Posterior cingulate gyrus (tissue), 11 donors: ENCODE measurements at regions not wholly inside any gene's neighbourhood (a gene's known extent, or its start where the extent isn't known, plus 50 kb on each side); places are given as distances from the start of the nearest gene placed in this dataset.

Experiments
- DNase-seq, 10 donors: peaks; one replicate each; pipeline versions ENCODE4 v3.0.0 to v3.0.0-alpha.2; 2020 to 2021; ENCODE audit warnings: mixed read lengths in 3 of 10
- intact Hi-C: fragments of 100-400 bp; cut with DNase I; formaldehyde crosslinking; loops from one replicate; pipeline ENCODE4 v1.15.1; 2023

DNA sequence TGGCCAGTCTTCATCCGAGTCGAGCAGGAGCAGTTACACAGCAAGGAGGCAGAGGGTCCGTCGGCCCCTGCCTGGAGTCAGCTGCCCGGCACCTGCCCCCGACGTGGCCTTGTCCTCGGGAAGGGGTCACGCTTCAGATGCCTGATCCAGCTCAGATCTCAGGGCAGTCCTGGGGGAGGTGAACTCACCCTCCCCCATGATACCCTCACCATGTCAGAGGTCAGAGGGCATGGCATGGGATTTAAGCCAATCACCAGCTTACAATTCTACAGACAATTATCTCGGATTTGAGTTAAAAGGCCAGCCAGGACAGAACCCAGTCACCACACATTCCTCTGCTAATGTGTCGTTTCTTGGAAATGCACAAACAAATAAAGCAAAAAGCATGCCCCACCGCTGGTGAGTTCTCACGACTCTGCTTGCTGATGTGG is 211.3 kb downstream of the FOXL1 start:
- intact Hi-C loops = no loop called here
- no peak for DNase-seq

DNA sequence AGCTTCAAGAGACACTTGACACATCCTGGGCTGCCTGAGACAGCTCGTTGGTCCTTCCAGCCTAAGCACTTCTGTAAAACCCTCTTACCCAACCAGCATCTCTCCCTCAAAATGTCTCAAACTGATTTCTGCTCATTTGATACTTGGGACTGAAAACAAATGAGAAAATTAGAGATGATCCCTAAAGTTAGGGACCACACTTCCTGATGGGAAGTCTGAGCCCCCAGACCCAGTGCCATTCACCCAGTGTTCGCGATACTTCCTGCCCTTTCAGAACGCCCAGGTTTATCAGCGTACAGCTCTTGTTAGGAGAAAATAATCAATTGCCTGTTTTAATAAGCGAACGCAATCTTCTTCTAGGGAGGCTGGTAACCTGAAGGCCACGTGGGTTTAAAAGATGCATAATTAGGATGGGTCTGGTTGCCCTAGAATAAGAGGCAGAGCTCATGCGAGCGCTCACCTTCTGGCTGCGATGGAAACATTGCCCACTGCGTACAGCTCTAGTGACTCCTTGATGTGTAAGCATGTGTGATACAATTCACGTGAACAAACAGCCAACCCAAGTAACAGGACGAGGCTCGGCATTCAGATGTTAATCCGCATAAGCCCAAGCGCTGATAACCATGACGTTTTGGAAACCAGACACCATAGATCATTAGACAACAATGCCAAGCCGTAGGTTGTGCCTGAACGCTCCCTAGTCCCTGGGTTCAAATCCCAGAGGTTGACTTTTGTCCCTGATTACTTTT is 213.1 kb downstream of the FOXL1 start:
- DNase-seq = no peak
- intact Hi-C loops = no loop called here

DNA sequence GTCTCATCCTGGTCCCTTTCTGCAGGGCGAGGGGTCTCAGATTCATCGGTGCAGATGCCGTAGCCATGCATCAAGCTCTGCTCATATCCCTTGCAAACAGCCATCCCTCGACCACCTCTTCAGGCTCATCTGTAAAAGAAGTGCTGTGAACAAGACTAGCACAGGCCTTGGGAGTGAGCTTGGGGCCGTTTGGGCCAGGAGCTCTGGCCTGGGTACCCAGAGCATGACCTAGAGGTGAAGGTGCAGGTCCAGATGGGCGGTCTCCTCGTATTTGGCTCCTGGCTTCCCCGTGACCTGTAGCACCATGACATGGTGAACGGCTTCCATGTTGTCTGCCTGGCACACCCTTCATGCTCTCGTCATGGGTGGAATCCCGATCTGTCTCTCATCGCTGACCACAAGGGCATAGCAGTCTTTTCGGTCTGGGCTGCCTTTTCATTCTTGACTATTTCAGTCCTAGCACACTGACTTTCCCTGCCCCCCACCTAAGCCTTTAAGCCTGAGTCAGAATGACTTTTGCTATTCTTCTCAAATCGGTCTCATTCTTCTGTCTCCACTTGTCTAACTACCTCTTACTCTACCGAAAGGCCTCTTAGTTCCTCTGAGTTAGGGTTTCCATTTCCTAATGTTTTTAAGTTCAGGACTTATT is 216.0 kb downstream of the FOXL1 start:
- intact Hi-C loops = no loop called here
- DNase-seq = no peak

DNA sequence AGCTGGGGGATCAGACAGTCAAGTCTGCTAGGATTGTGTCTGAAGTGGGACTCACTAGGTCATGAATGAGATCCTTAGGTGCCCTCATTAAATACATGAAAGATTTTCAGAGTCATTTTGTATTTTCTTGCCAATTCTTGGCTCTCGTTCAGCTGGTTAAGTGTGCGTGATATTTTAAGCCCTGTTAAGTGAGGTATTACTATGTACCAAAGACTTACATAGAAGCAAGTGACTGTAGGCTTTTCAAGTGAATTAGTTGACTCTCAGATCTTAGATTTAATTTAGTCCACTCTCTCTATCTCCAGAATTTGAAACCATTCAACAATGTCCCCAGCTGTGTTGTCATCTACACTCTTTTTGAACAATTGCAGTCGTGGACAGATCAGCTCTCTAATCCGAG is 219.4 kb downstream of the FOXL1 start:
- intact Hi-C loops = no loop called here
- no peak for DNase-seq

DNA sequence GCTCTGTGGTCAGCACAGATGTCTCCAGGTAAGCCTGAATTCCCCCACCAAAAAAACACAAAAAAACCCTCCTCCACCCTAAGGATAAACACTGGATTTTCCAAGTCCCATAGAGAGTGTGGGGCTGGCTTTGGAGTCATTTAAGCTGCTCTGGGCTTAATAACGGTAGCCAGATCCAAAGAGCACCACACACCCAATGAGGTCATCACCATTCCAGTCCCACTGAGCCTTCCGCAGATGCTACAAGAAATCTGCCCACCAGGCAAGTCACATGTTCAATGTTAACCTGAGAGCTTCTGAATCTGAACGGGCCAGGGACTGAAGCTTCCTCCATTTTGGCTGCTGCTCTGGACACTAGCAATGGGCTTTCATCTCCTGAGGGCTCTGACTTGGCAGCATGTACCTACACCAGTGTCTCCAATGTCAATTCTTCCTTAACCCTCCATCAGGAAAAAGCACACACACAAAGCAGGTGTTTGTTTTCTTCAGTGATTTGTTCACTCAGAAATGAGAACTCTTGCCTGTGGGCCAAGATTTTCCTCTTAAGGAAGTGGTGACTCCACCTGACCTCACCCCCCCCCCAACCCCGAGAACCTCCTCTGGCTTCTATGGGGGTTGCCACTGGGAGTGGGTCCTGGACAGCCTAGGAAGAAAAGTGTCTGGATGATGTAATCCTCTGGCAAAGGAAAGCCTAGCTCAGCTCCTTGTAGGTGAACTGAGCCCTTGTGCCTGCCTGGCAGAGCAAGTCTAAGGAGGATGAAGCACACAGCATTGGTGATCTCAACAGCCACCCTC is 220.1 kb downstream of the FOXL1 start:
- DNase-seq = no peak
- intact Hi-C loops = no loop called here

DNA sequence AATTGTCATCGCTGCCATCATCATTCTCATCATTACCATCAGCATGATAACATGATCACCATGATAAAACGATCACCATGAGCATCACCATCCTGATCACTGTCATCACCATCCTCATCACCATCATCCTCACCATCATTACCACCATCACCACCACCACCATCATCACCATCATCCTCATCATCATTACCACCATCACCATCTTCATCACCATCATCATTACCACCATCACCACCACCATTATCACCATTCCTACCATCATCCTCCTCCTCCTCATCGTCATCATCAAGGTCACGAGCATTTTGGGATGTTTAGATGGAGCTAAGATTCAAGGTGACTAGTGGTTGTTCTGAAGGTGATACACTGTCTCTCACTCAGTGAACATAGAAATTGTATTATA is 221.0 kb downstream of the FOXL1 start:
- intact Hi-C loops = no loop called here
- no peak for DNase-seq

DNA sequence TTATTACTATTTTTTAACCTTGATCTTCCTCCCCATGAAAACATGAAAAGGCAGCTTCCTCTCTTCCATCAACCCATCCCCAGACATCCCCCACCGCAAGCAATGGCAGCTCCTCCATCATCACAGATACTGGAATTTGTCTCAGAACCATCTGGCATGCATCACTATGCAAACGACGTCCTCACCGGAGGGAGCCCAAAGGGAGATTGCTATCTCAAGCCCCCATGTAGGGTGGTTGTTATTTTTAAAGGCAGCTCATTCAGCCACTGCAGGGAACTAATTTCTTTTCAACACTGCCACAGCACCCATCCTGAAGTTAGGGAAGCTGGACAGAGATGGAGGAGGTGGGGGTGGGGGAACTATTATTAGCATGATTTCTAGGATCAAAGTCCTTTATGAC is 222.5 kb downstream of the FOXL1 start:
- no peak for DNase-seq
- intact Hi-C loops = no loop called here

DNA sequence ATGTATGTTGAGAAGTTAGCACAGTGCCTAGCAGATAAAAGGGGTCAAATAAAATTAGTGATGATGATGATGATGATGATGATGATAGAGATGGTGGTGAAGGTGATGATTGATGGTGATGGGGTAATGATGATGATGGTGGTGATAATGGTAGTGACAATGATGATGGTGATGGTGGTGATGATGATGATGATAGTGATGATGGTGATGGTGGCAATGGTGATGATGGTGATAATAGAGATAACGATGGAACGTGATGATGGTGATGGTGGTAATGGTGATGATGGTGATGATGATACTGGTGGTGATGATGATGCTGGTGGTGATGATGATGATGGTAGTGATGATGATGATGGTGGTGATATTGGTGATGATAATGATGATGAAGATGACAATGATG is 223.7 kb downstream of the FOXL1 start:
- no peak for DNase-seq
- intact Hi-C loops = no loop called here

DNA sequence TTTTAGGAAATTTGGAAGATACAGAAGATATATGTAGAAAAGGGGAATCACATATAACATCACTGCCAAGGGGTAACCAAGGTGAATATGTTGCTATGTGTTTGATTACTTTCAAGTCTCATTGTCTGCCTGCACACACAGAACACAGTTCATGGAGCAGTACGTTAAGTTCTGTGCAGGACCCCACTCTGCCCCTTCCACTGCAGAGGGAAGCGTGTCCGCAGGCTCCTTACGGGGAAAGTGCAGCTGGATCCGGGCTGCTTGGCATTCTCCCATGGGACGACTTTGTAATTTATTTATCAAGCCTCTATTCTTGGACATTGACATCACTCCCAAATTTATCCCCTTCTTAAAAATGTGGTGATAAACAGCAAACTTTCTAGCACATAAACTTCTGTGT is 226.8 kb downstream of the FOXL1 start:
- no peak for DNase-seq
- intact Hi-C loops = no loop called here

DNA sequence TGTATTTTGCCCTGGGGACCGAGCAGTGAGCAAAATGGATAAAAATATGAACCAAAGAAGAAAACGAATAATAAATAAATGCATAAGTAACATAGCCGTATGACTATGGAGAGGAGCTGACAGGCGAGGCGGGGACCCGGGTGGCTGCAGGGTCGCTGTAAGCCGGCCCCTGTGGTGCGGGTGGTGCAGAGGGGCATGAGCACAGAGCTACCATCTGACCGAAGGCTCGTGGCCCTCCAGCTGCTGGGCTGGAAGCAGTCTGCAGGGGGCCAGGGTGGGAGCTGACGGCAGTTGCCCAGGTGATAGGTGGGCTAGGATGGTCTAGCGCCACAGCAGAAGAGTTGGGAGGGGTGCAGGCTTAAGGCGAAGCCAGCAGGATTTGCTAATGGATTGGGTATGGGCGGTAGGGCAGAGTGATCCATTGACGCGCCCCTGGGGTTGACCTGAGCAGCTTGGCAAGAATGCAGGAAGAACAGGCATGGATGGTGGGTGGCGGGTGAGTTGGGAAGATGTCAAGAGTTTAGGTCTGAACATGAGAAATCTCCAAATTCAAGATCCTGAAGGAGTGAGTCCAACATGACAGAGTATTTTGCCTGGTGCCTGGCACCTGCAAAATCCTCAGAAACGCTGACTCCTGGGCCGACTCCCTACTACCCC is 228.0 kb downstream of the FOXL1 start:
- DNase-seq = no peak
- intact Hi-C loops = no loop called here

DNA sequence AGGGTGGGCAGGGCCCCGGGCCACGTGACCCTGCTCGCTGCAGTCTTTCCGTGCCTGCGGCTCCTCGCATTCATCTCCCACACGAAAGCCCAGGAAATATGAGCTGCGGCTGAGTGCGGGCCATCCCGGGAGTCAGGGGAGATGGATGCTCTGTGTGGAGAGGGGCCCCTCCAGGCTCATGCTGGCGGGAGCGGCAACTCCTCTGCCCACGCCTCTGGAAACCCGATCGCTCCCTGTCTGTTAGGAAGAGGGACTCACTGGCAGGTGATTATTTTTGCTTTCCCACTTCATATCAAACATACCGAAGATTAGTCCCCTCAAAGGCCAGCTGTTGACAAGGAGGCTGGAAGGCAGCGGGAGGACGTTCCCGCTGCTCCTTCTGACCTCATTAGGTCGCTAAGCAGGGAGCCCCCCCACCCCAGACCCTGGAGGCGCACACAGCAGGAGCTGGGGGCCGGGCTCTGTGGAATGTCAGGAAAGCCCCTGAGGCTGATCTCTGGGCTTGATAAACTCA is 228.5 kb downstream of the FOXL1 start:
- intact Hi-C loops = no loop called here
- no peak for DNase-seq

DNA sequence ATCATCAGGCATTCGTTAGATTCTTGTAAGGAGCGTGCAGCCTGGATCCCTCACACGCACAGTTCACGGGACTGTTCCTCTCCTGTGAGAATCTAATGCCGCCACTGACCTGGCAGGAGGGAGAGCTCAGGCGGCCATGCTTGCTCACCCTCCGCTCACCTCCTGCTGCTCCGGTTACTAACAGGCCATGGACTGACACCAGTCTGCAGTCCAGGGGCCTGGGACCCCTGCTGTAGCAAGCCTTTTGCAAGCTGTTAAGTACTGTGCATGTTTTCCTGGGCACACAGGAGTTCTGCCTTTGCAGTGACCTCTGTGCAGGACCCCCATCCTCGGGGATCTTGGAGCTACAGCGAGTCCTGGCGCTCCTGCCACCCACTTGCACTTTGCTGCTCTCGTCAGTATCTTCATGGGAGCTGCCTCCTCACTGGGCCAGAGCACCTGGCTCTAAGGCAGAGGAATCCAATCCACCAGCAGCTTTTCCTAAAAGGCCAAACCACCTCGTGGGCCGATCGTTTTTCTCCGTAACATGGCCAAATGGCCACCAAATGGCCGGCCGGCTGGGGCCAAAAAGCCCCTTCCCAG is 230.6 kb downstream of the FOXL1 start:
- DNase-seq = no peak
- intact Hi-C loops = no loop called here

DNA sequence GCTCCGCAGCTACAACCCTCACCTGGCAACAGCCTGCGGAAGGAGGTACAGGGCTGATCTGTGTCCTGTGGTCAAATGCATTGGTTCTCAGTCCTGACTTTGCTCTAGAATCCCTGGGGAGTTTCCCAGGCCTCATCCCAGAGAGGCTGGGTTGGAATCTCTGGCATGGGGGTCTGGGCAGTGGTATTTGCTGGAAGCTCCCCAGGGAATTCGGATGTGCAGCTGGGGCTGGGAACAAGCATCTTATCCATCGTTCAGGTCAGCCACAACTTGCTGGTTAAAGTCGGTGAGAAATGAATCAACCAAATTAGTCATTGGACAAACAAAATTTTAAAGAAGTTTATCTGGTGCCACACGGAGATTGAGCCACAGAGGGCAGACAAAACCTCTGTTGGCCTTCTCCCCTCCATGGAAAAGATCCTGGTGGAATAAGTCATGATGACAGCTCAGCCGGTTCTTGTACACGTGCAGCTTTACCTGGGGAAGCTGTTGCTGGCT is 231.2 kb downstream of the FOXL1 start:
- DNase-seq = no peak
- intact Hi-C loops = no loop called here

DNA sequence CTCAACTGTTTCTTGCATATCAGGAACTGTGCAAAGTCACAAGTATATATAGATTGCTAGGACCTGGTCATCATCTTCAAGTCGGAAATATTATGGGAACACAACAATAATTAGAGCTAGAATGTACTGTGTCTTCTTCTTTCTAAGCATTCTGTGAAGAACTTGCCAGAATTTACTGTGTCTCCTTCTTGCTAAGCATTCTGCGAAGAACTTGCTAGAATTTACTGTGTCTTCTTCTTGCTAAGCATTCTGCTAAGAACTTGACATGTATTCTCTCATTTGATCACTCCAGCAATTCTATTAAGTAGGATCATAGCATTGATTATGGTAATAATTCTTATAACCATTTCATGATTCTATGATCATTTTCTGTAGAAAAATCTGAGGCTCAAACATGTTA is 231.7 kb downstream of the FOXL1 start:
- no peak for DNase-seq
- intact Hi-C loops = no loop called here

DNA sequence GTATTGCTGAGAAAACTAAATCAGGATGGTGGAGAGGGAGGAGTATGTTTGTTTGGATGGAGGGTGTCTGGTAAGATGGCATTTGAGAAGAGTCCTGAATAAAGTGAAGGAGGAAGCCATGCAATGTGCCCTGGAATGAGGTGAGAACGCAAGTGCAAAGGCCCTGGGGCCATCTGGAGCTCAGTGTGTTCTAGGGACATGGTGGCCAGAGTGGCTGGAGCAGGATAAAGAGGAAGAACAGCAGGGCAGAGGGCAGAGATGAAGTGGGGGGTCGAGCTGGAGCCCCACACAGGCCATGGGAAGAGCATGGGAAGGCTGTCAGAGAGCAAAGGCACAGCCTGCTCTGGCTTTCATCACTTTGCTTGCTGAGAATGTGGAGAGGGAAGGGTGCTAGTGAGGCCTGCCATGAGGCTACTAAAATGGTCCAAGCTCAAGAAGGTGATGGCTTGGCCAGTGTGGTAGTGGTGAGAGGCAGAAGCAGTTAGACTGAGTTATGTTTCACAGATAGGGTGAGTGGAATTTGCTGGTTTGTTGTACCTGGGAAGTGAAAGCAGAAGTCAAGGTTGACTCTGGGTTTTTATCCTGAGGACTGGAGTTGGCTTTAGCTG is 234.1 kb downstream of the FOXL1 start:
- intact Hi-C loops = no loop called here

DNA sequence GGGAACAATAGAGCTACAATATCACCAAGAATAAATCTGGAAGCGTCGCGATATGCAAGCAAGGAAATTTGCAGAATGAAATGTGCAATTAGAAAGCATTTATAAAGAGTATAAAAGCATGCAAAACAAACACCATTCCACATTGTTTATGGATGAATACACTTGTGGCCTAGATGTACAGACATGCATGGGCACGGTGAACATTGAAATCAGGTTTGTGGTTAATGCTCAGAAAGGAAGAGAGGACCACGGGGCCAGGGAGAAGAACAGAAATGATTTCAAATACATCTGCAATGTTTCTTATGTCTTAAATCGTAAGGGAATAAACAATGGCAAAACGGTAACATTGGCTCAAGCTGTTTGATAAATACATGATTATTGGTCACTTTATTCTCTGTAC is 235.9 kb downstream of the FOXL1 start:
- intact Hi-C loops = no loop called here
- DNase-seq = no peak

More for the DNA sequence above, 234.1 kb downstream of the FOXL1 start:
- no peak for DNase-seq

DNA sequence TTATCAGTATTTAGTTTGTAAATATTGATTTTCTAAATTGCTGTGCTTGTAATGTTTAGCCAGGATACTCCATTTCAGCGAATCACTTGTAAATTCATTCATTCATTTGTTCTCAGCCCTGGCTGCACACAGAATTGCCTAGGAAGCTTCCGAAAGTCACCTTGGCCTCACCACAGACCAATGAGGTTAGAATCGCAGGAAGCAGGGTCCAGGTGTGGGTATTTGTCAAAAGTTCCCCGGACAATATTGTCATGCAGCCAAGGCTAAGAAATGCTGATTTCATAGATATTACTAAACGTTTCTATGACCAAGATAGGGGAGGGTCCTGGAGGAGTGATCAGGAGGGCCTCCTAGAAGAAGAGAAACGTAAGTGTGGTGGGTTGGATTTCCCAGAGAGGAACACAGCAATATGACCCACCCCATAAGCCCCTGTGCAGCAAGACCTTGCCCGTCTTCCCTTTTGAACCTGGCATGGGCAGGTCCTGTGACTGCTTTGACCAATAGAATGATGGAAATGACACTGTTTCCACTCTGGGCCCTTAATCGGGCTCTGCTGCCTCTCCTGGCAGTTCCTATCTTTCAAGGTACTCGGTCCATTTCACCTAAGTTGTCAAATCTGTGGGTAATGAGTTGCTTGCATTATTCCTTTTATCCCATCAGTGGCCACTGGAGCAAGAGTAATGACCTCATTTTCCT is 238.7 kb downstream of the FOXL1 start:
- DNase-seq = no peak
- intact Hi-C loops = no loop called here

DNA sequence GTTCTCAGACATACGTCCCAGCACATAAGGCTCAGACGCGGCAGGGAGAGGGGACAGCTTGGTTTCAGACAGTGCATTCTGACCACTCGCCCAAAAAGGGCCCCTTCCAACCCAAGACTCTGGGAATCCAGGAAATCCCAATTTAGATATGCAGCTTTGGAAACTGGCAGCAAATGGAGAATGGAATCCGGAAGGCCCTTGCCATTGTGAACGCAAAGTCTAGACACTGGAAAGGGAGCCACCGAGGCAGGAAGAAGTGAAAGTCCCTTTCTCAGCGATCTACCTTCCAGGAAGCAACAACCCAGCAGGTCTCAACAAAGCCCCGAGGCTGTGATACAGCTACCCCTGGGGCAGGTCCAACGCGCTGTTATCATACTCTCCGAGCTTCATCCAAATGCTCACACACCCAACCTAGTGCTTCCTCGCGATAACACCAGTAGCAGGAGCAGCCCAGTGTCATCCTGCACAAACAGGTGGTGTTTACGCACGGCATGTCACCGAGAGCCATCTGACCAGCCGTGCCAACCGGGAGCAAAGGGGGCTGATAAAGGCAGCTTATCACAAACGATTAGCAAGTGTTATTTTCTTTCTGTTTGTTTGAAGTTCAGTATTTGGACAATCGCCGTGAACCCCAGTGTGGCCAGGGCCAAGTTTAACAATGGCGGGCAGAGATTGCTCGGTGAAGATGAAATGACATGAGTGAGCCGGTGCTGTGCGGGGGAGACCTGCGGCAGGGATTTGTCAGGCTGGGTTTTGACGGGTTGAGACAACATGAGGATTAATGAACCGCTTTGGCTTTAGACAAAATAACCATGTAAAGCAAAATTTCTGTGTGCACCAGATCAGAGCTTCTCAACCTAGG is 240.6 kb downstream of the FOXL1 start:
- intact Hi-C loops = no loop called here
- no peak for DNase-seq

DNA sequence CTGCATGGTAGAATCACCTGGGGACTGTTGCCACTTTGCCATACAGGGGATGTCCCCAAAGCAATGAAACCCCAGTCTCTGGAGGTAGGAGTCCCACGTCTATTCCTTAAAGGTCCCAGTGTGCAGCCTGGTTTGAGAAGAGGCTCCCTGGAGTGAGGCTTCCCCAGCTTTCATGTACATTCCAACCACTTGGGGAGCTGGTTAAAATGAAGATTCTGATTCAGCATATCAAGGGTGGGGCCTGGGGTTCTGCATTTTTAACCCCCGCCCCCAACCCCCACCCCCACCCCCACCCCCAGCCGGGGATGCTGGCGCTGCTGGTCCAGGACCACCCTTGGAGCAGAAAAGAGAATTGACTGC is 241.2 kb downstream of the FOXL1 start:
- DNase-seq = no peak
- intact Hi-C loops = no loop called here
